Heart left ventricle (tissue), 13 donors: ENCODE measurements at regions not wholly inside any gene's neighbourhood (a gene's known extent, or its start where the extent isn't known, plus 50 kb on each side); places are given as distances from the start of the nearest gene placed in this dataset.

Experiments used
- POLR2A ChIP-seq, 2 donors: fragments of 450-650 bp; IDR thresholded peaks; one replicate each; pipeline ENCODE4 v1.6.1; 2017; ENCODE audit warnings: antibody characterized with exemption in 2 of 2, mild to moderate bottlenecking in 2 of 2, moderate library complexity in 2 of 2
- TF ChIP-seq, protein P1 (sequence below), 12 donors: fragments of 200-600 bp; sonication (generic) in 4 of 12; IDR thresholded peaks; one replicate each; pipeline versions ENCODE4 v1.5.0 to v1.8.0; 2018 to 2022; ENCODE audit warnings: antibody characterized with exemption in 12 of 12, mild to moderate bottlenecking in 5 of 12
- donor health status: ischemic (EF 13 %, LVEDD 7.1; RV severe dilation, severe dysfunction).
- donor health status: DM: no; HTN: yes; CAD: no.
- donor health status: DM: no; HTN: no; CAD: no.
- donor health status: ischemic (EF 25% LVEDD 6.9; RV normal size, moderate dysfunction).
- donor health status: ischemic (EF 25% LVEDD 5.7; RV mildly dilated, moderate dysfunction).
- donor health status: ischemic (EF 35%, LVEDD 5.7; RV mildly dilated, moderate dysfunction).
- donor health status: nonischemic (EF 11% LVEDD 7.7; RV severe dilation, severe dysfunction).
- donor health status: DM: yes; HTN: yes; CAD: no.
- donor health status: PGD.
- donor health status: ischemic (EF 29% LVEDD 5.4; RV normal size, mild dysfunction).
- donor health status: nonischemic (EF 23%, LVEDD 6.1; RV moderate dilation, normal function).

DNA sequence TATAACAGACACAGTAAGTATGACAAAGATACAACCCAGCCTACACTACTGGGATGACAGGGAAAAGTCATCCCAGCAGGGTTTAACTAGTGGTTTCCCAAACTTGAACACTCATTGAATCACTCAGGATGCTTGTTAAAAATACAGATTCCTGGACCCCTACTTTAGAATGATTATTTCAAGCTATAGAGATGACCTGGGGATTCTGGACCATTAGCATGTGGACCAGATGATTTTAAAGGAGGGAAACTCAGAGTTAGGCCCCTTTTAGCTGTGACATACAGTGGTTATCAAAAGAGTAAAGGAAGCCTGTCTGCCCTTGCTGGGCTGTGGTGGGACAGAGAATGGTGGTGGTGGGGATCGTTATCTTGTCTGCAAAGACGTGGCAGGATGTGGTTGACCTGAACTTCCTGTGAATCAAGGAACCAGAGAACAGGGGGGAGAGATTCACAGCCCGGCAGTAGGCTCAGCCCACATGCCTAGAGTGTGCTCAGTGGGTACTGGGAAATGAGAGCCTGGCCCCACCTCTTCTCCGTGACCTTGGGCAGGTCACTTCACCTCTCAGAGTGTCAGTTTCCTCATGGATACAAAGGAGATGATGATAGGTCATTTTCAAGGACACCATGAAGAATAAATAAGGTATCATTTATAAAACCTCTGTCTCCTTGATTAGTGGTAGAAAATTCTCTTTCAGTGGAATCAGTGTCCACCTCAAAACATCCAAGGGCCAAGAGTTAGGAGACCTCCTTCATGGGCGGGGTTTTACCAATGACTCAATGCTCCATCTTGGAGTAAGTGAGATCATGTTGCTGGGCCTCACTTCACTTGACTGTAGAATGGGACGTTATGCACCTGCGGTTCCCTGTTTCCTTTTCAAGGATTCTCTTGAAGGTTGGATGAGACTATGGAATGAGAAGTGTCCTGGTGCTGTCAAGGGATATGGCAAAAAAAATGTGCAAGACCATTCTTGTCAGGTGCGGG, 306.5 kb downstream of the RPLP1 start:
- TF ChIP-seq, protein P1, sequence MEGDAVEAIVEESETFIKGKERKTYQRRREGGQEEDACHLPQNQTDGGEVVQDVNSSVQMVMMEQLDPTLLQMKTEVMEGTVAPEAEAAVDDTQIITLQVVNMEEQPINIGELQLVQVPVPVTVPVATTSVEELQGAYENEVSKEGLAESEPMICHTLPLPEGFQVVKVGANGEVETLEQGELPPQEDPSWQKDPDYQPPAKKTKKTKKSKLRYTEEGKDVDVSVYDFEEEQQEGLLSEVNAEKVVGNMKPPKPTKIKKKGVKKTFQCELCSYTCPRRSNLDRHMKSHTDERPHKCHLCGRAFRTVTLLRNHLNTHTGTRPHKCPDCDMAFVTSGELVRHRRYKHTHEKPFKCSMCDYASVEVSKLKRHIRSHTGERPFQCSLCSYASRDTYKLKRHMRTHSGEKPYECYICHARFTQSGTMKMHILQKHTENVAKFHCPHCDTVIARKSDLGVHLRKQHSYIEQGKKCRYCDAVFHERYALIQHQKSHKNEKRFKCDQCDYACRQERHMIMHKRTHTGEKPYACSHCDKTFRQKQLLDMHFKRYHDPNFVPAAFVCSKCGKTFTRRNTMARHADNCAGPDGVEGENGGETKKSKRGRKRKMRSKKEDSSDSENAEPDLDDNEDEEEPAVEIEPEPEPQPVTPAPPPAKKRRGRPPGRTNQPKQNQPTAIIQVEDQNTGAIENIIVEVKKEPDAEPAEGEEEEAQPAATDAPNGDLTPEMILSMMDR (IDR thresholded peaks at IDR 0.05), result no peak
- no peak for TF ChIP-seq POLR2A (IDR thresholded peaks at IDR 0.05)
